NCI-H226 (cell line): ENCODE measurements at regions not wholly inside any gene's neighbourhood (a gene's known extent, or its start where the extent isn't known, plus 50 kb on each side); places are given as distances from the start of the nearest gene placed in this dataset.
A peak's percentile ranks its signal among the peaks of the same experiment; 100 is the strongest.
"Not testable (repeated sequence)": the region's sequence is repeated elsewhere in the genome, so short reads cannot be mapped to it uniquely, and the experiment has no call there.

Source experiments
- DNase-seq: peaks from one replicate; pipeline ENCODE4 v3.0.0-alpha.2; 2015

- peak; percentile 76 for DNase-seq
Measured at GRCh38 chr7:79774150-79774549, 320.7 kb upstream of the MAGI2 start.

GRCh38 chr7:79770970-79771369 lies 317.5 kb upstream of the MAGI2 start:
- DNase-seq, result no peak

- DNase-seq, result no peak
Measured at GRCh38 chr7:79770063-79770462, 316.6 kb upstream of the MAGI2 start.

- DNase-seq, result not testable (repeated sequence)
Measured at GRCh38 chr7:79767876-79768560, 314.6 kb upstream of the MAGI2 start.

GRCh38 chr7:79767192-79767591 lies 313.7 kb upstream of the MAGI2 start:
- DNase-seq, result not testable (repeated sequence)

GRCh38 chr7:79761876-79762429 lies 308.5 kb upstream of the MAGI2 start:
- DNase-seq, result no peak

GRCh38 chr7:79750941-79751340 lies 297.5 kb upstream of the MAGI2 start:
- not testable (repeated sequence) for DNase-seq

- DNase-seq, result no peak
Measured at GRCh38 chr7:79749856-79750255, 296.4 kb upstream of the MAGI2 start.

- DNase-seq, result no peak
Measured at GRCh38 chr7:79741684-79742083, 288.2 kb upstream of the MAGI2 start.

- DNase-seq, result no peak
Measured at GRCh38 chr7:79740076-79740475, 286.6 kb upstream of the MAGI2 start.

- not testable (repeated sequence) for DNase-seq
Measured at GRCh38 chr7:79739036-79739709, 285.7 kb upstream of the MAGI2 start.

GRCh38 chr7:79736418-79736817 lies 283.0 kb upstream of the MAGI2 start:
- DNase-seq, result no peak

GRCh38 chr7:79735012-79735411 lies 281.5 kb upstream of the MAGI2 start:
- DNase-seq, result no peak

- no peak for DNase-seq
Measured at GRCh38 chr7:79734181-79734580, 280.7 kb upstream of the MAGI2 start.

GRCh38 chr7:79732535-79732934 lies 279.1 kb upstream of the MAGI2 start:
- DNase-seq, result no peak

- no peak for DNase-seq
Measured at GRCh38 chr7:79730971-79731370, 277.5 kb upstream of the MAGI2 start.

- peak; percentile 16 for DNase-seq
Measured at GRCh38 chr7:79723833-79724618, 270.6 kb upstream of the MAGI2 start.

GRCh38 chr7:79722217-79722616 lies 268.8 kb upstream of the MAGI2 start:
- no peak for DNase-seq

- no peak for DNase-seq
Measured at GRCh38 chr7:79719216-79719615, 265.7 kb upstream of the MAGI2 start.

GRCh38 chr7:79716329-79716728 lies 262.9 kb upstream of the MAGI2 start:
- DNase-seq, result no peak

GRCh38 chr7:79714081-79714480 lies 260.6 kb upstream of the MAGI2 start:
- DNase-seq, result no peak

GRCh38 chr7:79713276-79713675 lies 259.8 kb upstream of the MAGI2 start:
- DNase-seq, result no peak

- no peak for DNase-seq
Measured at GRCh38 chr7:79711660-79712059, 258.2 kb upstream of the MAGI2 start.
